GM18873 (cell line): ENCODE measurements at regions not wholly inside any gene's neighbourhood (a gene's known extent, or its start where the extent isn't known, plus 50 kb on each side); places are given as distances from the start of the nearest gene placed in this dataset.

Experiments
- ATAC-seq: cut with Tn5 transposase; IDR thresholded peaks from one replicate; pipeline ENCODE4 v1.9.1; 2021; ENCODE audit warnings: mild to moderate bottlenecking, moderate library complexity, moderate number of reproducible peaks; ENCODE audit not compliant: unreplicated experiment, low FRiP score

DNA sequence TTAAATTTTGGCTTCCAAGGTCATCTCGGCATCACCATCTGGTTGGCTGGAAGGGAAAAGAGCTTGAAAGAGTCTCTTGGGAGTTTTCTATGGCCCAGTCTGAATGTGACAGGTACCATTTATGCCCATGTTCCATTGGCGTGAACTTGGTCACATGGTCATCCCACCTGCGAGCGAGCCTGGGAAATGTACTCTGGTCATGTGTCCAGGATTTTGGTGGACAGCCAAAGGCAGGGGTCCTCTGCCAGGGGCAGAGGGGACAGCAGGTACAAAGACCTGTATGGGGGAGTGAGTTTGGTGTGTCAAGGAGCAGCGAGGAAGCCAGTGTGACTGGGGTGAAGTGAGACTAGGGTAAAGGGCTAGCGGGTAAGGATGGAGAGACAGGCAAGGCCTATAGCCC is 112.6 kb downstream of the CDC5L start:
- ATAC-seq, result no peak

DNA sequence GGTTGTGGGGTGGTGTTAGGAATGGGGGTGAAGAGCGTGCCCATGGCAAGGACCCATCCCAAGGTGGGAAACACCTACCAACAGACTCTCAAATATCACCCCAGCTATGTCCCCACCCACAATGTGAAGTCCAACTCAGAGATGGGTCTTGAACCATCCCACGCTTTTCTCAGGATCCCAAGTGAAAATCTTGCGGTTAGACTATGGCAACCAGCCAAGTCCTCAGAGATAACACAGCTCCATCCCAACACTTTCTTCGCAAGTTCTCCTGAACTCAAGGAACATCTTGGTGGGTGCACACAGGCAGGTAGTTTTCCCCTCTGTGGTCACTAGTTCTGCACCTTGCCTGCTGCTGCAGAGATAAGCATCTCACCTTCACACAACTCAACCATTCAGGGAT is 116.0 kb downstream of the CDC5L start:
- ATAC-seq, result no peak

DNA sequence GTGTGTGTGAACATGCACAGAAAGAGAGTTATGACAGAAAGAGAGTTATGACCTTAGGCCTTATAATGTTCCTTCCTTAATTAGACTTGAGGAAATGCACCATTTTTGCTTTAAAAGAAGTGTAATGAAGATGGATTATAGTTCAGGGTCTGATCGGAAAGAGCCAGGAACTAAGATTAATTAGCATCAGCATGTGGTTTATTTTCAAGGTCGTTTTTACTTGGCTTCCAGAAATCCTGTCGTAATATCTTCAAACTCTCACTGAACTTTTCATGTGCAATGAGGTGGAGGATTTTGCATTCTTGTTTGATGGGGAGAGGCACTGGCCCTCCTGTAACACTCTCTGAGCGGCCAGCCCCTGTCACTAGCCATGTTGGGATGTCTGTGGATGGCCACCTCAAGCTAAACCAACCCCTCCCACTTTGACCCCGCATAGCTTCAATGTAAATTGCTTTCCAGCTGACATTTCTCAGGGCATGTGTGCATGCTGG is 116.8 kb downstream of the CDC5L start:
- no peak for ATAC-seq

DNA sequence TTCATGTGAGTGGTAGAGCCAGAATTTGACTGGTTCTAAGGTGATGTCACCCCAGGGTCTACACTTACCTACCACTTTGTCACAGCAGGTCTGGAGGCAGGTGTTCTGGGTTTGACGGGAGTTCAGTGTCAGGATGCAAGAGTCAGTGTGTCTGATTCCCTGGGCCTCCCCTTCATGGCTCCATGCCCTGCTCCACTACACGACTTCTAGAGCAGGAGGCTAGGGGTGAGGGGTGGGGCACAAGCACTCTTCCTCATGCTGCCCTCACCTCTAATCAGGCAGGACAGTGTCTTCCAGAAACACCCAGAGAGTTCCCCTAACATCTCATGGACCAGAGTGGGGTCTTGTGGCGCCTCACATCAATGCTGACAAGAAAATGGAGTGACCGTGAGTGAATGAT is 118.2 kb downstream of the CDC5L start:
- no peak for ATAC-seq

DNA sequence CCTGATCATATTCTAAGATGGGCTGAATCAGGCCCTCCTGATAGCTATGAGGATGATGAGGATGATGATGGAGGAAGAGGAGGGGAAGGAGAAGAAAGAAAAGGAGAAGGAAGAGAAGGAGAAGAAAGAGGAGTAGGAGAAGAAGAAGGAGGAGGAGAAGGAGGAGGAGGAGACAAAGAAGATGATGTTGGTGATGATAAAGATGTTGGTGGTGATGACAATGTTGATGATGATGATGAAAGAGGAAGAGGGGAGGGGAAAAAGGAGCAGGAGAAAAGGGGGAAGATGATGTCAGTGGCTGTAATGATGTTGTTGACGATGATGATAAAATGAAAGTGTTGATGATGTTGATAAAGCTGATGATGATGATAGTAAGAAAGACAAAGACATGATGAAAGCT is 119.5 kb downstream of the CDC5L start:
- no peak for ATAC-seq

DNA sequence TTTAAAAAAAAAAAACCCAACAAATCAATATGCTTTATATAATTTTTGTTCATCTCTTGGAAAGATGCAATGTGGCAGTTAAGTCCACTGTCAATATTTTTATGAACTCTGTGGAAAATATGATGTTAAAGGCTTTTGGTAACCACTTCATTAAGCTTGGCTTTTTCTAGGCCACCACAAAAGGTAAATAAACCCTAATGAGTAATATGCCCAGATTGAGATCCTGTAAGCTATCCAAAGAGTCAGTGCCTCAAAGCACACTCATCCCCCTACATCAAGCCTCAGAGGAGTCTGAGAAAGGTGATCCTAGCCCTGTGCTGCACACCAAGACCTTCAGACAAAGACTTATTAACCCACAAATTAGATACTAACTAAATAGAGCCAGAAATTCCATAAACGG is 121.1 kb downstream of the CDC5L start:
- no peak for ATAC-seq

DNA sequence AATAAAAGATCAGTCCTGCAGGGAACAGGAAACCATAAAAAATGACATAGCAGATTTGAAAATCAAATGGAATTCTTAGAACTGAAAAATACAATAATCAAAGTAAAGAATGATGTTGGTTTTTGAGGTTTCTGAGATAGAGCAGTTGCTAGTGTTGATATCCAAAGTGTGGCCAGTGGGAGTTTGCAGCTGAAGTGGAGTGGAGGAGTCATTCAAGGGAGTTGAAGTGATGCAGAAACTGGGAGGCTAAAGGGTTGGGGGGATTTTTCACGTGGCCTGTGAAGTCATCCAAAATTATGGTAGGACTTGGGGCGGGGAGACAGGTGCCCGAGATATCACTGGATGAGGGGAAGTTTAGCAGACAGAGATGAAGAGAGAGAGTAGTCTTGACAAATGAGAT is 123.6 kb downstream of the CDC5L start:
- no peak for ATAC-seq

DNA sequence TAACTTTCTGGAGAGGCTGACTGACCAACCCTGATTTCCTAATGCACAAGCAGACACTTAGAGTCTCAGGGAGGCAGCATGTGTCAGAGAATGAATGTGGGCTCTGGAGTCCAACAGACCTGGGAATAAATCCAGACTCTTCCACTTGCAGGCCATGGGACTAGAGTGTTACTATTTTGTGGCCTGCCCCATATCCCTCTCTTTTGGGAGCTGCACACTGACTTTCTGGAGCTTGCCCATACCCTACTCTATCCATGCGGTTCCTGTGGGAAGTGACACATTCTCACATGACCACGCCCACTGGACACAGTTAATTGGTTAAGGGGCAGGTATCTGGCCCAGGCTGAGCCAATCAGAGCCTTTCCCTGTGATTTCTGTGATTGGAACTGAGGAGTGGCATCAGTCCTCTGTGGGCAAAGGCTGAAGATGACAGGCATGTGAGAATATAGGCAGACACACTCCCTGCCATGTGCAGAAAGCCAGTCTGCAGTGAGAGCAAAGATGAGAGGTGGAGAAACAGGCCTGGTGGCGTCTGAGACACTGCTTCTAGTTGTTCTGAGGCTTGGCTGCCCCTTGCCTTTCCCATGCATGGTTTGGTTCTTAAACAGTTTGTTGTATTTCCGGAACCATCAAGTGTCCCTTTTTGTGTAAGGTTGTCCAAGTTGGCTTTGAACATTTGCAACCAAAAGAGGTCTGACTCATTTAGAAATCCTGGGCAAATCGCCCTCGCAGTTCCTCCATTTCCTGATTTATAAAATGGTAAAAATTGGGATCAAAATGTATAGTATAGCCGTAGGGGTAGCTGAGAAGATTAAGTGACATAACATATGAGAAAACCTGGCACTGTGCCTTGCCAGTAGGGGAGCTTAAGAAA is 125.6 kb downstream of the CDC5L start:
- no peak for ATAC-seq

DNA sequence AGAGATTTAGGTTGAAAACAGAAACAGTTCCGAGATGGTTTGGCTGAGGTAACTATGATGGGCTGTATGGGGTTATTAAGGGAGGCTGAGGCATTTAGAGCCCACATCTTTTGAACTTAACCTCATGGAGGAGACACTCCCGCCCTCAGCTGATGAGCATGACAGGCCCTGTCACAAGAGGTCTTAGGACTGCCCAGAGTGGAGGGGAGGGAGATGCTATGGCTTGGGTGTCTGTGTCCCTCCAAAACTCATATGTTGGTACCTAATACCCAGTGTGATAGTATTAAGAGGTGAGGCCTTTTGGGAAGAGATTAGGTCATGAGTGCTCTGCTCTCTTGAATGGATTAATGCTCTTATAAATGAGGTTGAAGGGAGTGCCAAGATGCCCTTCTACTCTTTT is 126.6 kb downstream of the CDC5L start:
- ATAC-seq, result no peak

DNA sequence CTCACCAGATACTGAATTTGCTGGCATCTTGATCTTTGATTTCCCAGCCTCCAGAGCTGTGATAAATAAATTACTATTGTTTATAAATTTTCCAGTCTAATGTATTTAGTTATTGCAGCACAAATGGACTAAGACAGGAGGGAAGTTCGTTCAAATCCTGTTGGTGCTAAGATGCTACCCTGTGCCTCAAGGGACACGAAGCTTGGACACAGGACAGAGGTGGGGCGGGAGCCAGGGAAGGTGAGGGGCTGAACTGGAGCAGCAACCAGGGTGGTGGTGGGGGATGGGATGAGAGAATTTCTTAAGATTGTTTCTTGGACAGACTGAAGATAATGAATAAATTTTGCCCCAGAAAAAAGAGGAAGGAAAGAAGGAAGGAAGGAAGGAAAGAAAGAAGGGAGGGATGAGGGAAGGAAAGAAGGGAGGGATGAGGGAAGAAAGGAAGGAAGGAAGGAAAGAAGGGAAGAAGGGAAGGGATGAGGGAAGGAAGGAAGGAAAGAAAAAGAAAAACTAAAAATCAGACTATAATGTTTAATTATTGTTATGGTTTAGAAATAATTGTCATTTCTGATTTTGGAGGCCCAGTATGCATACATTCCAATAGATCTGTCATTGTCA is 127.2 kb downstream of the CDC5L start:
- ATAC-seq, result no peak

DNA sequence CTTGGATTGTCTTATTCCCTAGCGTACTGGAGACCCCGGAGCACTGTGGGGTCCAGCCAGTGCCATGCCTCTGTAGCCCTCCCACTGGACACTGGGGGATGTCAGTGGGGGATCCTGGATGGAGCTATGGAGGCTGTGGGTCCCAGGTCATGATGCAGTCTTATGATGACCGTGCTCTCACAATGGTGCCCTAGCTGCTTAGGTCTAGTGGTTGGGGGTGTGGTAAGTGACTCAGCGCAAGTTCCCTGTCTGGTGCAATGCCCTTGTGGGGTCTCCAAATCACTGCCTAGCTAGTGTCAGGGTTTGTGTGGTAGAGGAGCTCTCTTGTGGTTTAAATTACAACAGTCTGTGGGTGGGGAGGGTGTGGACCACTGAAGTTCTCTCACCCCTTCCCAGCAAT is 135.4 kb downstream of the CDC5L start:
- ATAC-seq, result no peak

DNA sequence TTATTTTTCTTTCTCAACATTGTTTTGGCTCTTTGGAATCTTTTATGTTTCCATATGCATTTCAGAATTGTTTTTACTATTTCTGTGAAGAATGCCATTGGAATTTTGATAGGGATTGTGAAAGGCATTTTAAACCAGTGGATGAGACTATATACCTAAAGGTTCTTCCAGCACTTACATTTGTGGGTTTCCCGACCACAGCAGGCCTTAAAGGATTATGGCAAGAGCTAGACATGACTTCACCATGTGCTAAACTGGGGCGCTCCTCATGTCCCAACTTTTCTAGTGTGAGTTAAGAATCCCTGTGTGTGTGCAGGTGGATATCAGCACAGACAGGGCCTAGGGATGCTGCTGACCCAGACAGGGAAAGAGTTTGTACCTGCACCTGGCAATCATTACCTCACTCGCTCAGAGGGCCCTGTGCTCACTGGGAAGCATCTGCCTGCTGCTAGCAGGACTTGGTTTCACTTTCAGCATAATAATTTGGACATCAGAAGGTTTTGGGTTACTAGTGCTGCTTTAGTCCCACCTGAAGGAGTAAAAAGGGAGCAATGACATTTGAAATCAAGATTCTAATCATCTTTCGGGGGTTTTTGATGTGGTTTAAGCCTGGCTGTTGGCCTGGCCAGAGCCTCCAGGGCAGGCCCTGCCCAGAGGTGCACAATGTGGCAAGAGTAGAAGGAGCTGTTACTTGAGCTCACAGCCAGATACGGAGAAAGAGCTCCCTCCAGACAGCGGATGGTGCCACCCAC is 137.1 kb downstream of the CDC5L start:
- no peak for ATAC-seq

DNA sequence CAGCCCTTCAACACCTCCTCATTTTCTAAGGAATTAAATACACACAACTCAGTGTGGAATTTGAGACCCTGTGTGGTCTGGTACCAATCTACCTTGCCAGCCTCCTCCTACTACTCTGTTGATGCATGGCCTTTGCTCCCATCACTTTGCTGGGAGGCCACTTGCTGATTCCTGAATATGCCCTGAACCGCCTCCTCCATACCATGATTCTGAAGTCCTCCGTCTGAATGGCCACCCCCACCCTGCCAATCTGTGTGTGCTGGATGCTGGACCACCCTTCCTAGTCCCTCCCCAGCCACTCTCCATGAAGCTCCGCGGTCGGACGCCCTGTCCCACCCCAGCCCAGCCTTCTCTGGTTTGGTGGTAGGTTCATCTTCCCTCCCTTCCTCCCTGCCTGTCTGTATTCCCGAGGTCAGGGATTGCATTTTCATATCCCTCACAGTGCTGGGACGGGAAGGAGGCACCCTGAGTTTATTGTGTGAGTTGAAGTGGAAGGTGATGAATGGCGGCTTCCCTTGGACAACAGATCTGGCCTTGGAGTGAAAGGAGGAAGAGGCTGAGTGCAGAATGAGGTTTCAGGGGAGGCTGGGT is 138.3 kb downstream of the CDC5L start:
- ATAC-seq, result no peak

DNA sequence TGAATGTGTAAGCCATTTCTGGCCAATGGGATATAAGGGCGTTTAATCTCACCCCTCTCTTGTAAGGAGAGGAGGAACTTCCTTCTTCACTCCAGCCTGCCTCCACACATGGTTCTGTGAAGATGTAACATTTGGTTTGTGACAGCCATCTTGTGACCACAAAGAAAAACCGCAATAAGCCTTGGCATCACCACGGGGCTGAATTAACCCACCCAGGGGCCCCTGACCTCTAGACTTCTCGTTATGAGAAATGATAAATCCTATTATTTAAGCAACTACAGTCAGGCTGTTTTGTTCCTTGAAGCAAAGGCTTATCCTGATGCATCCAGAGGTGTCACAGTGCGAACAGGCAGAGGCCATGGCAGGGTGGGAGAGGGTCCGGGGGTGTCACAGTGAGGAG is 139.7 kb downstream of the CDC5L start:
- ATAC-seq, result no peak

DNA sequence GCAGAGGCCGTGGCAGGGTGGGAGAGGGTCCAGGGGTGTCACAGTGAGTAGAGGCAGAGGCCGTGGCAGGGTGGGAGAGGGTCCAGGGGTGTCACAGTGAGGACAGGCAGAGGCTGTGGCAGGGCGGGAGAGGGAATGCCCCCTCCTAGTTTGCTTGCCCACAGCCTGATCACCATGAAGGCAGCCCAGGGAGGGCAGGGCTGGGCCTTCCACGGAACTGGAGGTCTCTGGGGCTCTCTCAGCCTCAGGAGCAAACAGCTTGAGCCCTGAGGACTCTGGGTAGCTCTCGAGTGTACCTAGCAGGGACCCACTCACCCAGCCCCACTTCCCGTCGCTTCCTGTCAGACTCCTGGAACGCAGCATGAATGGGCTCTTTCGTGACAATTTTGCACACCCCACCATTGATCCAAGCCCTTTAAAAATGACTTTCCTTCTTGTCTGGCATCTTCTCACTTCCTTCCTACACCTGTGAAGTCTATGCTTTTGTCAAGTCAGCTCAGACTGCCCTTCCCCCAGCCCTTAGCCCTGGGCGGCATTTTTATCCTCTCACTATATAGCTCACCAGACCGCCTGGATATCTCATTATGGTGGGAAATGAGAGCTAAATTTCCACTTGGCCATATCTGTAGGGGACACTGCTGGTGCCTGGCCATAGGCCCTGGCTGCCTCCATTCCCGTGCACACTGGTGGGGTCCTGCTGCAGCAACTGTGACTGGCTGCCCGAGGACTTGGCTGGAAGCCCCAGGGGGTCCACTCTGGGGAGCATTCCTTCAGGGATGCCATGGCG is 140.3 kb downstream of the CDC5L start:
- no peak for ATAC-seq

DNA sequence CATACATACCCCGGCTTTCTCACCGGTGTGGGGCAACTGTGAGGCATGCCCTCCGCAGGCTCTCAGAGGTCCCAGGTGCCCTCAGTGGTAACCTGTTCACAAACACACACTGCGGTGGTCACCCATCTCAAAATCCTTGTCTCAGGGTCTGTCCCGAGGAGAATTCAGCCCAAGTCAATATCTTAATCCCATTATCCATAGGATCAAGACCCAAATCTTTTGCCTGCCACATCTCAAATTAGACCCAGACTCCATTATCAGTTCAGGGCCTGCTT is 140.8 kb downstream of the CDC5L start:
- ATAC-seq, result no peak

DNA sequence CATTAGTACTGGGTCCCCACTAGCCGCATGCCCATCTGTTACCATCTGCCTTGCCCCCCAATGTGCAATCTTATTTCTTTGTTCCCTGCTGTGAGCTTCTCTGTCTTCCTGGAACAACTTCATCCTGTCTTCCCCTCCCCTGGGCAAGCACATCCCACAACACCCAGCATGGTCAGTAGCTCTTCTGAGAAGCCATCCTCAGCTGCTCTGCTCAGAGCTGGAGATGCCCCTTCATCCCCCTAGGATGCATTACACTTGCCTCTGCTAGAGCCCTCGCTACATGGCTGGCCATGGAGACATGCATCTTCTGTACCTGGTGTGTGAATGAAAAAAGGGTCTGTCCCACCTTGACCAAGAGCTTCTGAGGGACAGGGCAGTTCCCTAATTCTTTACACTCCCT is 141.2 kb downstream of the CDC5L start:
- ATAC-seq, result no peak

DNA sequence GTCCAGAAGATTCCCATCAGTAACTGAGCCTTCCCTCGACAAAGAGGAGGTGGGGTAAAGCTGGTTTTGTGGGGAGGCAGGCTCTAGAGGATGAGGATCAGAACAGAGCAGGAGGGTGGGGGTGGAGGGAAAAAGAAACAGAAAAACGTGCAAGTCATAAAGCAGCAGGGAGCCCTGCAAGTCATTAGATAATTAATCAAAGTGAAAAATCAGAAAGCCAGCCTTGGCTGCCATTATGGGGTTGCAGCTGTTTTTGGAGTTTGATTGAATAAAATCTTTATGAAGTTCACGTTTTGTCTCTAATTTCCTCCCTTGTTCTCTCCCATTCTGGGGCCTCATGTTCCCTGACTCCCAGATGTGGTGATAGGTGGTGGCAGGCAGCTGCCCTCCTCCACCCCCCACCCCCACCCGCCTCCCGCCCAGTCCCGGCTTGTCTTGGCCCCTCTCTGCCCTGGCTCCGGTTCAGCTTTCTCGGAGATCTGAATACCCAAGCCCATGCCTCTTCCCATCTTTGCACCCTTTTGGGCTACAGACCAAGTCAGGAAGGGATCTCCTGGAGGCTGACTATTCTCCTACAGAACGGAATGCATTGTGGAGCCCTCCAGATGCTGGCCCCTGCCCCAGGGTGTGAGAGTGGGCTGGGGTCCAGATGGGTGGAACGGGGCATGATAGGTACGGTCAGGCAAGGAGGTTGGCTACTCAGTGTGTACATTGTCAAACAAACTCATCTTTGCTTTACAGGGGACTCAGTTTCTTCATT is 141.8 kb downstream of the CDC5L start:
- no peak for ATAC-seq

DNA sequence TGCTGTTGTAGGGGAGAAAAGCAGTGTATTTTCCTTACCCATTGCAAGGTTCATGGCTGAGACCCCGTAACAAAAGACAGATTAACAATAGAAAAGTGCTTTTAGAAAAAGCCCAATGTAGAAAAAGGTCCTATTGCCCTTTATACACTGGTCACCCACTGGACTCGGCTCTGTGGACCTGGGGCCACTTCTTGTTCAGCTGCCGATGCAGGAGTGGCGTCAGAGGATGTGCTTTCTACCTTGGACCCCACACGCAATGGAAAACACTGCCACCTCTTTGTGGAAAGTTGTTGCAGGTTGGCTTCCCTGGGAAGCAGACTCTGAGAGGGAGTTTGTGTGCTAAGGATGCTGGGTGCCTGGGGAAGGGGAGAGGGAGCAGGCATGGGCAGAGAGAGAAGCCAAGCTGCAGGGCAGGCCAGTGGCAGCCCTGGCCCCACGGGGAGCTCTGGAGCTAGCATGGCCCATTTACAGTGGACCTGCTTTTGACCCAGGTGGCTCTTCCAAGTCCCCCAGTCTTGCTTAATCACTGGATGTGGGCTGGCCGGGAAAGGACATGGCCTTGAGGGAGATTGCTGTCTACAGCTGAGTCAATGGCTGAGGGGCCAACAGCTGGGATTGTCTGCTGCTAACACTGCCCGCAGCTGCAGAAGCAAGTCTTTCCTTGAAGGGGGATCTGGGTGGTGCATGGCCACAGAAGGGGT is 142.9 kb downstream of the CDC5L start:
- ATAC-seq, result no peak
